ENCODE measurements at regions not wholly inside any gene's neighbourhood (a gene's known extent, or its start where the extent isn't known, plus 50 kb on each side); places are given as distances from the start of the nearest gene placed in this dataset.

GRCh38 chr3:159776779-159777178, 211.9 kb upstream of the IL12A start:
- DNase-seq: no peak

DNA sequence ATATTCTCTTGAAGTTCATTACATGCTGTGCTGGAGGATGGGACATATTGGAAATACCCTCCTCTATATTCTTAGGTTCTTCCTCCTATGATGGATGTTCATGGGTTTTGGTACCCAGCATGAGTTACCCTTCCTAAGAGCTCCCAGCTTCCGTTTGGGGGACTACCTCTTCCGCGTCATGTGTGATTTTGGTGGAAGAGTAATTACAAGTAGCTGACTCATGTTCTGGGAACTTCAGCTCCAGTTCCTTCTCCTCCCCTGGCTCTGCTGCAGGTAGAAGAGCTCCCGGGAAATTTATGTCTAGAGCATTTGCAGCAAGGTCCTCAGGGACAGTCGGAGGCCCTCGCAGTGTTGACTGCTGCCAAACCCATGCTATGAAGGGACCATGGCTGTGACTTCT, 208.8 kb upstream of the IL12A start:
- no peak for DNase-seq

DNA sequence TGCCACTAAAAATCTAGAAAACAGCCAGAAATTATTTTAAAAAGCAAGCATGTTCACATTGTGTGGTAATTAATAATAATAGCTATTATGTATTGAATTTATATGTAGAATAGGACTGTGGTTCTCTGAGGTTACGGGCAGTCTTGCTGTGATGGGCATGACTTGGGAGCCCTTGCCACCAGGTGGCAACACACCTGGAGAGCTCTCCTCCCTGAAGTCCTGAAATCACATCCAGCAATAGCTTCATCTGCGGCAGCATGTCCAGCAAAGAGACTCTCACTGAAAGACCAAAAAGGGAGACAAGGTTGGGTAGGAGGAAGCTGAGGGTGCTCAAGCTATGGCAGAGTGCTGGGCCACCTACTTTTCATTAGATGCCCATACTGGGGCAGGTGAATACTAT, 206.8 kb upstream of the IL12A start:
- DNase-seq: no peak

GRCh38 chr3:159782724-159783421, 205.8 kb upstream of the IL12A start:
- DNase-seq: no peak

GRCh38 chr3:159783780-159784742, 204.6 kb upstream of the IL12A start:
- no peak for DNase-seq

GRCh38 chr3:159785273-159785708, 203.3 kb upstream of the IL12A start:
- DNase-seq: no peak

GRCh38 chr3:159786489-159787177, 202.0 kb upstream of the IL12A start:
- DNase-seq: no peak

DNA sequence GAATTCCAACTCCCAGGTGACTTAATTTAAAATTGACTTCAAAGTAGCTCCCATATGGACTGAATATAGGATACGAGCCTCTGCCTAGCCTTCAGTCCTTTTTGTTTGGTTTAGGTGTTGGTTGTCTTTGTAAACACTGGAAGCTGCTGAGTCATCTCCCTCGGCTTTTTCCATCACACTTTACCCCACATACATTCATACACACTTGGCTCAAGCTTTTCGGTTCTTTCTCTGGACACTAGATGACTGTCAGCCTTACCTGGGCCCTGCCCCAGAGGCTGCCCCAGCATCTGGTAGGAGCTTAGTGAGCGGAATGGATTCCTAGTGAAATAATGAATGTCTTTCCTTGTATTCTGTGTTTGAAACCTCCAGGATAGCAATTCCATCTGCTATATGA, 201.5 kb upstream of the IL12A start:
- DNase-seq: no peak

GRCh38 chr3:159787794-159788205, 200.8 kb upstream of the IL12A start:
- DNase-seq: no peak

- no peak for DNase-seq
Observed at GRCh38 chr3:159788291-159788690, 200.3 kb upstream of the IL12A start.

- no peak for DNase-seq
Observed at GRCh38 chr3:159789017-159789416, 199.6 kb upstream of the IL12A start.

- DNase-seq: no peak
Observed at GRCh38 chr3:159789742-159790635, 198.6 kb upstream of the IL12A start.

GRCh38 chr3:159791336-159791735, 197.3 kb upstream of the IL12A start:
- no peak for DNase-seq

- no peak for DNase-seq
Observed at GRCh38 chr3:159792070-159792469, 196.6 kb upstream of the IL12A start.

DNA sequence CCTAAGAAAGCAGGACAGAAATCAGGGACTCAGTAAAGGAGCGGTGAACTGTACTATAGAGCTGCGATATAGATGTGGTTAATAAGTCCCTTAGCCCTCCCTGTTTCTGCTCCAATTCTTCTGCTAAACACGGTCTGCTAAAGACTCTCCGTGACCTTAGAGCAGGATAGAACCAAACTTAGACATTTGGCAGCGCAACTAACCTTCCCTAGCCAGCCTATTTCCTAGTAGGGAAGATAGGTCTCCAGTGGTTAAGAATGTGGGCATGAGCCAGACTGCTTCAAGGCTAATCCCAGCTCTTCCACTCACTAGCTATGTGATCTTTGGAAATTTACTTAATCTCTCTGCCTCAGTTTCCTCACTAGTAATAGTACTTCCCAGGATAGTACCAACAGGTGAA, 193.6 kb upstream of the IL12A start:
- DNase-seq: no peak

- DNase-seq: no peak
Observed at GRCh38 chr3:159795681-159796175, 192.9 kb upstream of the IL12A start.

DNA sequence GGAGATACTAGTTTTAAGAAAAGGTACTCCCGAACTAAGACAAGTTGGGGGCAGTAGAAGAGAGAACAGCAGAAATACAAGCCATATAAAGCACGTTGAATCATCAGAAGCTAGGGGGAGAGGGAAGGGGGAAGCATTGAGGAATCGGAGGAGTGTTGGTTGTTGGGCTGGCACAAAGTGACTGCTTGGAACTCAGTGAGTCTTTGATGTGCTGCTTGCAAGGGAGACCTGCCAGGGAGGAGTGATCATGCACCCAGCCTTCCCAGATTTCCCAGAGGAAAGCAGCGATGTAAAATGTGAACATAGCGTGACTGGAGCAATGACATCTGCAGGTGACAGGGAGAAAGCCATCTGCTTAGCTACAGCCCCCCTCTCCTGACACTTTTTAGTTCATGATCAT, 192.4 kb upstream of the IL12A start:
- DNase-seq: no peak

DNA sequence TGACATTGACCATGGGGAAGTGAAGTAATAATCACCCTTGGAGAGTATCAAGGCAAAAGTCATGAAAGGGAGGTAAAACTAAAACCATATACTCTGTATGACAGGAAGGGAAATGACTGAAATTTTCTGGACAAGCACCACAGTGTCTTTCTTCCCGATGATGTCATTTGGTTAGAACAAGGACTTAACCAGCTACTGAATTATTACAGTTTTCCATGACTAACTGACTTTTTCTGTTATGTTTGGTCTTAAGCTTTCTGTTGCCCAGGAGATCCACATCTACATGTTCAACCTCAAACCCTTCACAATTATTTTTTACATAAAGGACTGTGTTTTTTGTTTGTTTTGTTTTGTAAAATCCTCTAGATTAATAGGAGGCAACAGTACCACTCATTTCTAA, 191.9 kb upstream of the IL12A start:
- DNase-seq: no peak

GRCh38 chr3:159797771-159798170, 190.9 kb upstream of the IL12A start:
- no peak for DNase-seq

- no peak for DNase-seq
Observed at GRCh38 chr3:159798951-159799350, 189.7 kb upstream of the IL12A start.

DNA sequence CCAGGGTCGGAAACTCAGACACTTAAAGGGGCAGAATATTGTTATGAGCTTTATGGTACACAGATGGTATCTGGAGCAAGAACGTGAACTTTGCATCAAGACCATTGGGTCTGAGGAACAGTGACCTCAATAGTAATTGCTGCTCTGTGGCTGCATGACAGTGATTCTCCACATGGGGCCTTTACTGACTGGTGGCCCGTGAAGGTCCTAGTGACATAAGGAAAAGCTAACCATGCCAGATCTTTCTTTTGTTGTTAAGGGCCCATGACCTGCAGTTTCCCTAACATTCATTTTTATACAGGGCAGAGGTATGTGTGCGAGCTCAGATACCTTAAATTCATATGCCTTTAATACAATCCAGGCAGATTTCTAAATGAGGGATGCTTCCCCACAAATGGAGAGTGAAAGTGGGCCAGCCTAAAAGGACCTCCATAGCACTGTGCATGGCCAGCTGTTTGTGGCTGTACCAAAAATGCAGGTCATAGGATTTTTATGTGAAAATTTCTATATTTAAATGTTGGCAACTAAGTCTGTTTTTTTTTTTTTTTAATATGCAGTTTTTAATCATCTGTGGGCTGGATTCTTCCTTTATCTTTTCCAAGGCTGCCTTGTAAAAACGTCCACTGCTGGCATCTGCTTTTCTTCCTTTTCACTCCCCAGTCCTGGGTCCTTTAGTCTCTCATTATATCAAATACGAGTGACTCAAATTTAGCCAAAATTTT, 188.0 kb upstream of the IL12A start:
- no peak for DNase-seq

DNA sequence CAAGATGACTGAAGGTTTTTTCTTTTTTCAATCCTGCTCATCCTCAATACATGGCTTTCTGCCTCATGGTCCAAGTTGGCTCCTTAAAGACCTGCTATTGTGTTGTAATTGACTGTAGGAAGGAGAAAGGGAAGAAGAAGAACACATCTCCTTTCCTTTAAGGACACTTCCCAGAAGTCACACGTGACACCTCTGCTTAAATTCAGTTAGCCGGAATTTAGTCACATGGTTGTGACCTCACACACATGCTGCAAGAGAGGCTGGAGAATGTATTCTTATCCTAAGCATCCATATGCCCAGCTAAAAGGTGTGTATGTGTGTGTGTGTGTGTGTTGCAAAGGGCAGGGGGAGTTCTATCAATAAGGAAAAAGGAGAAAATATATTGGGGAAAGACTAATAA, 185.8 kb upstream of the IL12A start:
- no peak for DNase-seq
